Tibial nerve (tissue), 4 donors: ENCODE measurements at regions not wholly inside any gene's neighbourhood (a gene's known extent, or its start where the extent isn't known, plus 50 kb on each side); places are given as distances from the start of the nearest gene placed in this dataset.

Experiments used
- DNase-seq, 2 donors: peaks; one replicate each; pipeline ENCODE4 v3.0.0-alpha.2; 2019; ENCODE audit warnings: low spot score in 2 of 2
- H3K27ac ChIP-seq, 4 donors: fragments of 200-600 bp; sonication (generic) in 3 of 4; one replicate each; pipeline ENCODE4 v1.5.1; 2017 to 2019; ENCODE audit warnings: mild to moderate bottlenecking in 1 of 4
- H3K27me3 ChIP-seq, 2 donors: fragments of 200-600 bp; sonication (generic) in 1 of 2; one replicate each; pipeline versions ENCODE4 v1.5.1 to v1.6.0; 2017 to 2019
- H3K36me3 ChIP-seq, 3 donors: fragments of 200-600 bp; sonication (generic); one replicate each; pipeline ENCODE4 v1.5.1; 2018 to 2019
- H3K4me1 ChIP-seq, 4 donors: fragments of 200-600 bp; sonication (generic) in 3 of 4; one replicate each; pipeline ENCODE4 v1.5.1; 2017 to 2019
- H3K4me3 ChIP-seq, 4 donors: fragments of 200-600 bp; sonication (generic) in 3 of 4; one replicate each; pipeline ENCODE4 v1.5.1; 2017 to 2019; ENCODE audit warnings: mild to moderate bottlenecking in 1 of 4, moderate library complexity in 1 of 4
- H3K9me3 ChIP-seq, 4 donors: fragments of 200-600 bp; sonication (generic) in 3 of 4; one replicate each; pipeline ENCODE4 v1.5.1; 2017 to 2019
- EP300 ChIP-seq, 2 donors: sonication (generic); formaldehyde crosslinking; IDR thresholded peaks; one replicate each; pipeline ENCODE4 v1.6.1; 2017; ENCODE audit warnings: antibody characterized with exemption in 2 of 2, mild to moderate bottlenecking in 1 of 2
- POLR2A ChIP-seq, 2 donors: fragments of 450-650 bp; IDR thresholded peaks; one replicate each; pipeline ENCODE4 v1.6.1; 2017; ENCODE audit warnings: antibody characterized with exemption in 2 of 2, mild to moderate bottlenecking in 2 of 2, moderate library complexity in 2 of 2
- WGBS, 2 donors: methylation state at CpG; one replicate each; pipeline ENCODE4 v1.1.5; 2018; 5-methylcytosine and 5-hydroxymethylcytosine counted together
- TF ChIP-seq, protein P1 (sequence below), 5 experiments: fragments of 200-600 bp in 3 of 5; fragments of 450-650 bp in 2 of 5; sonication (generic) in 3 of 5; IDR thresholded peaks; one replicate each; pipeline ENCODE4 v1.5.1; 2016 to 2019; ENCODE audit warnings: antibody characterized with exemption in 5 of 5, mild to moderate bottlenecking in 3 of 5, moderate library complexity in 2 of 5

DNA sequence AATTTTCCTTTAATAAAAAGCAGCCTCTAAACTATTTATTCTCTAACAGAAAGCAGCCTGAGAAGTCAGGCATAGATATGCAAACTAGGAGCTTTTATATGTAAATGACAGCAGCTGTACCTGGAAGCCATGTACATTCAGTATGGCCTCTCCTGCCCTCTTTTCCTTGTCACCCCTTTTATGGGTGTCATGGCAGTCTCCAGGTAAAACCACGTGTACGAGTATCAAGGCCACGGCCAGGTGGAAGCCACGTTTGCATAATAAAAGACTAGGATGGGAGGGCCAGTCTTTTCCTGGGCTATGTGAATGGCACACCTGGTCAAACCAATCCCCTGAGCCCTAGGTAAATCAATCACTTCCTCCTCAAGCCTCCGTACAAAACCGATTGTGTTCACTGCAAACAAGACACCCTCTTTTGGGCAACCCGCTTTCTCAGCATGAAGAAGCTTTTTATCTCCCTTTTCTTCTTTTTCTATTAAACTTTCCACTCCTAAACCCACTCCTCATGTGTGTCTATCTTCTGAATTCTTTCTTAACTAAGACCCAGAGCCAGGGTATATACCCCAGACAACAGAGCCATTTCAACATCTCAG lies 419.5 kb upstream of the CTNND2 start:
- no peaks in the 10 kb centered on the region for H3K36me3 ChIP-seq
- H3K27ac ChIP-seq, result no peak overlapping the region
- no peaks in the 10 kb centered on the region for H3K4me1 ChIP-seq
- no peaks in the 10 kb centered on the region for H3K27me3 ChIP-seq
- TF ChIP-seq EP300 (IDR thresholded peaks at IDR 0.05) (no peak), POLR2A (IDR thresholded peaks at IDR 0.05) (no peak)
- H3K4me3 ChIP-seq, result no peak overlapping the region
- H3K9me3 ChIP-seq, result peaks cover 0 to 6% (median 0%) of the 10 kb centered on the region in 4 donors
- 37 to 42% methylated on average over 7 of the region's 7 CpGs for WGBS, 2 donors
- no peak for DNase-seq

DNA sequence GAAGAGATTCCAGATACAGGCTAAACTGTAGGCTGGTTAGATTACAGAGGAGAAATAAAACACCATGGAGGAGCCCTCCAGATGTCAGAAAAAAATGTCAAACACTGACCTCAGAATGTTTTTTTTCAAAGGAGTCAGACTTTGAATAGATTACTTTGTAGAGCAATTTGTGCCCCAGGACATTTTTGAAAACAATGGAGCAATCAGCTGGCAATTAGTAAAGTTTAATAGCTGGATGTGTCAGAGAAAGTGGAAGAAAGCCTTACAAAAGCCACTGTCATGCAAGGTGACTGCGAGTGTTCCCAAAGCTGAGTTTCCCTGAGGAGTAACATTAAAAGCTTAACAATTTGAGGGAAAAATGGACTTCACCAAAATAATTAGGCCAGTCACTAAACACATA lies 417.8 kb upstream of the CTNND2 start:
- Histone ChIP-seq H3K4me3 (no peak overlapping the region), H3K27ac (no peak overlapping the region), H3K4me1 (no peaks in the 10 kb centered on the region), H3K36me3 (no peaks in the 10 kb centered on the region), H3K9me3 (no peaks in the 10 kb centered on the region), H3K27me3 (no peaks in the 10 kb centered on the region)
- DNase-seq, result no peak
- no peak for TF ChIP-seq POLR2A (IDR thresholded peaks at IDR 0.05)
- TF ChIP-seq, protein P1, sequence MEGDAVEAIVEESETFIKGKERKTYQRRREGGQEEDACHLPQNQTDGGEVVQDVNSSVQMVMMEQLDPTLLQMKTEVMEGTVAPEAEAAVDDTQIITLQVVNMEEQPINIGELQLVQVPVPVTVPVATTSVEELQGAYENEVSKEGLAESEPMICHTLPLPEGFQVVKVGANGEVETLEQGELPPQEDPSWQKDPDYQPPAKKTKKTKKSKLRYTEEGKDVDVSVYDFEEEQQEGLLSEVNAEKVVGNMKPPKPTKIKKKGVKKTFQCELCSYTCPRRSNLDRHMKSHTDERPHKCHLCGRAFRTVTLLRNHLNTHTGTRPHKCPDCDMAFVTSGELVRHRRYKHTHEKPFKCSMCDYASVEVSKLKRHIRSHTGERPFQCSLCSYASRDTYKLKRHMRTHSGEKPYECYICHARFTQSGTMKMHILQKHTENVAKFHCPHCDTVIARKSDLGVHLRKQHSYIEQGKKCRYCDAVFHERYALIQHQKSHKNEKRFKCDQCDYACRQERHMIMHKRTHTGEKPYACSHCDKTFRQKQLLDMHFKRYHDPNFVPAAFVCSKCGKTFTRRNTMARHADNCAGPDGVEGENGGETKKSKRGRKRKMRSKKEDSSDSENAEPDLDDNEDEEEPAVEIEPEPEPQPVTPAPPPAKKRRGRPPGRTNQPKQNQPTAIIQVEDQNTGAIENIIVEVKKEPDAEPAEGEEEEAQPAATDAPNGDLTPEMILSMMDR (IDR thresholded peaks at IDR 0.05), result no peak
- TF ChIP-seq EP300 (IDR thresholded peaks at IDR 0.05), result no peak
- WGBS, 2 donors, result 40% methylated on average over 1 of the region's 1 CpG

DNA sequence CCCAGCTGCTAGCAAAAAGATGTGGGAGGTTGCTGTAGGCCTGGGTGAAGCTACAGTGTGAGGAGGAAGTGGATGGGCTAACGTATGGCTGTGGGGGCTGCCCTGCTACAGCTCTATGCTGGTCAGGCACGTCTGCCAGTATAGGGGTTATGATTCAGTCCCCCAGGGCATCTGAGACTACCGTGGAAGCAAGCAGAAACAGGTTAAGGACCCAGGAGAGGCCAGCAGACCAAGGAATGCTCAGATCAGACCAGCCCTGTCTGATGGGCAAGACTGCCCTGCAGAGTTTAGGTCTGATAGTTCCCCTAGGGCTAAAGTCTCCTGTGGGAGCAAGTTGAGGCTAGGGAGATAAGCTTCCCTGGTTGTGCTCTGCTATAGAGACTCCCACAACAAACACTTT lies 416.1 kb upstream of the CTNND2 start:
- DNase-seq, result no peak
- no peaks in the 10 kb centered on the region for H3K9me3 ChIP-seq
- H3K27me3 ChIP-seq, result no peaks in the 10 kb centered on the region
- no peak overlapping the region for H3K27ac ChIP-seq
- no peak for TF ChIP-seq EP300 (IDR thresholded peaks at IDR 0.05)
- TF ChIP-seq POLR2A (IDR thresholded peaks at IDR 0.05), result no peak
- TF ChIP-seq, protein P1 (IDR thresholded peaks at IDR 0.05), result no peak
- no peaks in the 10 kb centered on the region for H3K36me3 ChIP-seq
- H3K4me3 ChIP-seq, result no peak overlapping the region
- WGBS, 2 donors, result 72 to 87% methylated on average over 3 of the region's 3 CpGs
- no peaks in the 10 kb centered on the region for H3K4me1 ChIP-seq

DNA sequence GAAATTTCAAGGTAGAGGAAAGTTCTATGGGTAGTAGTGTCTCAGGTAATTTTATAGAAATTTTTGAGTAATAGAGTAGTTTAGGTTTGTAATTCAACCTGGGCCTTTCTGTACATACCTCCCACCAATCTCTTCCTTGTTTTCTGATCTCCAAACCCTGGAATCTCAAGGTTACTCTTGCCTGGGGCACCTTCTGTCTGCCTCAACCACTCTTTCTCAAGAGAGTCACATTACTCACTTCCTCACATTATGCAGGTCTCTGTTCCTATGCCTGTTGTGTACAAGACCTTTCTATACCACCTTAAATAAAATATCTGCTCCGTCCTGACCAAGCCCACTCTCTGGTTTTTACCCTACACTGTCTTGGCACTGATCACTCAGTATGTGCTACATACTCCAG lies 412.6 kb upstream of the CTNND2 start:
- DNase-seq, result no peak
- Histone ChIP-seq H3K36me3 (no peaks in the 10 kb centered on the region), H3K9me3 (no peaks in the 10 kb centered on the region), H3K27me3 (no peaks in the 10 kb centered on the region), H3K27ac (no peak overlapping the region), H3K4me1 (no peaks in the 10 kb centered on the region), H3K4me3 (no peak overlapping the region)
- WGBS, 2 donors, result 48 to 54% methylated on average over 1 of the region's 1 CpG
- TF ChIP-seq POLR2A (IDR thresholded peaks at IDR 0.05), result no peak
- TF ChIP-seq, protein P1 (IDR thresholded peaks at IDR 0.05), result no peak
- no peak for TF ChIP-seq EP300 (IDR thresholded peaks at IDR 0.05)

DNA sequence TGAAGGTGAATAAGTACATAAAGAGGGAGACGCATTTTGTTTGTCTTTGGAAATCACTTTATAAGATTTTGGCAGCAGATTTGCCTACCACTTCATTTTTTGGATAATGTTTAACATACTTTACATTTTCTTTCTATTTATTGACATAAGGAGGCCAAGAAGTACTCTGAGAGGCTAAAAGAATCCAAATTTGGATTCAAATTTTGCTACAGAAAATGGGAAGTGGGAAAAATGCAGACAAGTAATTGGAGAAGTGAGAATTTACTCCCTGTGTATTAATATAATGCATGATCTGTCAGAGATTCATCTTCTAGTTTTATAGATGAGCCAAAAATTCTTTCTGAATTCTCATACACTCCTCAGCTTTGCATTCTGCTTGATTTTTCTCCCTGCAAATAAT lies 411.2 kb upstream of the CTNND2 start:
- H3K4me1 ChIP-seq, result no peaks in the 10 kb centered on the region
- TF ChIP-seq POLR2A (IDR thresholded peaks at IDR 0.05), result no peak
- no peak for TF ChIP-seq EP300 (IDR thresholded peaks at IDR 0.05)
- TF ChIP-seq, protein P1 (IDR thresholded peaks at IDR 0.05), result no peak
- no peak for DNase-seq
- no peaks in the 10 kb centered on the region for H3K36me3 ChIP-seq
- no peaks in the 10 kb centered on the region for H3K27me3 ChIP-seq
- H3K4me3 ChIP-seq, result no peak overlapping the region
- H3K27ac ChIP-seq, result no peak overlapping the region
- no peaks in the 10 kb centered on the region for H3K9me3 ChIP-seq
- WGBS, 2 donors, result 44 to 60% methylated on average over 1 of the region's 1 CpG

DNA sequence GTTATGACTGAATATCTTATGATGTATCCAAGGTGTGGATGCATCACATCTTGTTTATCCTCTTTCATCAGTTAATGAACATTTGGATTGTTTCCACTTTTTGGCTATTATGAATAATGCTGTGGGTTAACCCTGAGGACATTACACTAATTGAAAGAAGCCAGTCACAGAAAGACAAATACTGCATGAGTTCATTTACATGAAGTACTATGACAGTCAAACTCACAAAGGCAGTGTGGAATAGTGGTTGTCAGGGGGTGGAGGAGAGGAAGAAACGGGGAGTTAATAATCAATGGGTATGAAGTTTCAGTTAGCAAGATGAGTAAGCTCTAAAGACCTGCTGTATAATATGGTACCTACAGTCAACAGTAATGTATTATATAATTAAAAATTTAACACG lies 409.4 kb upstream of the CTNND2 start:
- Histone ChIP-seq H3K36me3 (no peaks in the 10 kb centered on the region), H3K27me3 (no peaks in the 10 kb centered on the region), H3K9me3 (no peaks in the 10 kb centered on the region), H3K4me1 (no peaks in the 10 kb centered on the region), H3K27ac (no peak overlapping the region), H3K4me3 (no peak overlapping the region)
- 75 to 82% methylated on average over 2 of the region's 2 CpGs for WGBS, 2 donors
- TF ChIP-seq POLR2A (IDR thresholded peaks at IDR 0.05) (no peak), EP300 (IDR thresholded peaks at IDR 0.05) (no peak)
- TF ChIP-seq, protein P1 (IDR thresholded peaks at IDR 0.05), result no peak
- no peak for DNase-seq
